K562 (cell line): ENCODE measurements at regions not wholly inside any gene's neighbourhood (a gene's known extent, or its start where the extent isn't known, plus 50 kb on each side); places are given as distances from the start of the nearest gene placed in this dataset.

ENCODE experiments used
- MGA ChIP-seq: fragments of 450-650 bp; IDR thresholded peaks from 2 replicates; pipeline ENCODE4 v1.6.1; 2016; ENCODE audit warnings: mild to moderate bottlenecking, moderate library complexity
- SP2 ChIP-seq: IDR thresholded peaks from 2 replicates; pipeline ENCODE4 v1.6.1; 2011; ENCODE audit warnings: mild to moderate bottlenecking, low read depth, low read length, moderate library complexity; ENCODE audit not compliant: poor library complexity, severe bottlenecking; ENCODE audit errors: extremely low read depth
- TBL1XR1 ChIP-seq, 2 experiments: IDR thresholded peaks; 2 replicates each; pipeline ENCODE4 v1.6.1; 2012; ENCODE audit warnings: improper control_type of control experiment in 2 of 2, low read length in 2 of 2, mild to moderate bottlenecking in 1 of 2
- TGIF2 ChIP-seq: sonication (generic); formaldehyde crosslinking; IDR thresholded peaks from 2 replicates; pipeline ENCODE4 v1.8.1; 2022; ENCODE audit warnings: mild to moderate bottlenecking, missing genetic modification reagents, moderate library complexity
- ZNF785 ChIP-seq: fragments of 250-450 bp; sonication (Bioruptor Pico); IDR thresholded peaks from 2 replicates; pipeline ENCODE4 v1.4.0; 2020; ENCODE audit warnings: mild to moderate bottlenecking
- ZNF79 ChIP-seq: fragments of 250-450 bp; sonication (Bioruptor Pico); IDR thresholded peaks from 2 replicates; pipeline ENCODE4 v1.4.0; 2020; ENCODE audit warnings: low read depth, mild to moderate bottlenecking, moderate library complexity

GRCh38 chr17:54404259-54404658 is 496.4 kb upstream of the TOM1L1 start (continued):
- TF ChIP-seq MGA (no peak), SP2 (no peak), TGIF2 (CRISPR knock-in tag) (no peak), TBL1XR1 (IDR thresholded peaks at IDR 0.05; ENCODE audit: low read length in 2 of 2) (no peak), ZNF785 (CRISPR knock-in tag) (no peak), ZNF79 (CRISPR knock-in tag) (no peak)
